ENCODE measurements at regions not wholly inside any gene's neighbourhood (a gene's known extent, or its start where the extent isn't known, plus 50 kb on each side); places are given as distances from the start of the nearest gene placed in this dataset.
"Not testable (repeated sequence)": the region's sequence is repeated elsewhere in the genome, so short reads cannot be mapped to it uniquely, and the experiment has no call there.

DNA sequence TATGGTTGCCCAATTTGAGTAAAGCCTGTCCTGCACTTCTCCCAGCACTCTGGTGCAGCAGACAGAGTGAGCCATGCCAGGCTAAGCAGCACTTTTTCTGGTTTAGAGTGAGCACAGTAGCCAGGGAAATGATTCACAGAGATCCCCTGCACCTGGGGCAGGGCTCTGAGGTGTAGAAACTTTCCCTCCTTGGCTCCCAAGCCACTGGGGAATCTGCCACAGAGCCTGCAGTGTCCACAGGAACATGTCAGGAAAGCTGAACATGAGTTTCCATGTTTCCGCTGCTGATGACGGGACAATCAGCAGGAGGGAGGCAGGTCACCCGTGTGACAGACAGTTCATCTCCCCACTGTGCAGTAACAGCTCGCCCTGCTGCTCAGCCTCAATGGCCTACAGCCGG lies 429.9 kb upstream of the B3GAT1 start:
- DNase-seq, result no peak

DNA sequence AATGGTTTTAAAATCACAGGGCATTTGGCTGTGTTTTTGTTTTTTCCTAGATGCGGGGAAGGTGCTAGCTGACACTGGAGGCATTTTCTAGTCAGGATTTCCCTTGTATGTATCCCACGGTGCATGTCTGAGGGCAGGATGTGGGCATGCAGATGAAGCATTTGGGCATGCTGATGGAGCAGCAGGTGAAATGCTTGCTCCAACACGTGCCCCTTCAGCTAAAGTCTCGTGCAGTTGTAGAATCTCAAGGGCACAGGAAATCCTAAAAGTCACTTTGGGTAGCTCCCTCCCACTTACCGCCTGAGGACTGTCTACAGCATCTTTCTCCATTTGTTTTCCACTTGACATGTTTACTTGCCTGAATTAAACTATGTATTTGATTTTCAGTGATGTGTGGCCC lies 429.4 kb upstream of the B3GAT1 start:
- DNase-seq, result no peak

DNA sequence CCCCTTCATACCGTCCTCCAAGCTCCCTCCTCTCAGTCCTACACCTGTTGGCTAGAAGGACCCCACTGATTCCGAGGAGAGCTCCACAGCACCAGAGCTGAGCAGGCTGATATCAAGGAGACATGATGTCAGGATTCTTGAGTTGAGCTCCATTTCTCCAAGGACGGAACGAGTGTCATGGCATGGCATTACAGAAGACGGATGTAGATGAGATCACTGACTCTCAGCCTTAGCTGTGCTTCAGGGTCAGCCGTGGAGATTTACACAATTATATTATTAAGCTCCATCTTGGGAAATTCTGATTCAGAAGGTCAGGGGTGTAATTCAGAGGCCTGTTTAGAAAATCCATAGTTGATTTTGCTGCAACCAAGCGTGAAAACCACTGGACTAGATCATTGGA lies 428.9 kb upstream of the B3GAT1 start:
- DNase-seq, result no peak

DNA sequence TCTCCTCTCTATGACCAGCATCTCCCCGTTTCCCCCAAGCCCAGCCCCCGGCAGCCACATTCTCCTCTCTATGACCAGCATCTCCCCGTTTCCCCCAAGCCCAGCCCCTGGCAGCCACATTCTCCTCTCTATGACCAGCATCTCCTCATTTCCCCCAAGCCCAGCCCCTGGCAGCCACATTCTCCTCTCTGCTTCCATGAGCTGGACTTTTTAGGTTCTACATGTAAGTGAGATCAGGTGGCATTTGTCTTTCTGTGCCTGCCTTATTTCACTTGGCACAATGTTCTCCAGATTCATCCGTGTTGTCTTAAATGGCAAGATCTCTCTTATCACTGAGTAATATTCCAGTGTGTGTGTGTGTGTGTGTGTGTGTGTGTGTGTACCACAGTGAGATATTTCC lies 428.1 kb upstream of the B3GAT1 start:
- not testable (repeated sequence) for DNase-seq

DNA sequence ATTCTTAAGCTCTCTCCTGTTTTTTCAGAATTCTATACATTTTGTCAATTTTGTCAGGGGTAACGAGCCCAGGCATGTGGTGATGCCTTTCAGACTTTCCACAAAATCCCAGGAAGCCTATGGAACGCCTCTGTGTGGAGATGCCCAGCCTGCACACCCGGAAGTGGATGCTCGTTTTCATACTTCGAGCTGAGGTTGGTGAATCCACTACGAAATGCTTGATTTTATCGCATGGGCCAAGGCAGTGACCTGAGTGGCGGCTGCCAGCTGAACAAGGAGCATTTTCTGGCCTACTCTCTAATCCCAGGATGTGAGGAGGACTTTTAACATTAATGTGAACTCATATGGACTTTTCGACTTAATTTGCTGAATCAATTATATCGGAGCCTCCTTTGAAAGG lies 426.7 kb upstream of the B3GAT1 start:
- no peak for DNase-seq

DNA sequence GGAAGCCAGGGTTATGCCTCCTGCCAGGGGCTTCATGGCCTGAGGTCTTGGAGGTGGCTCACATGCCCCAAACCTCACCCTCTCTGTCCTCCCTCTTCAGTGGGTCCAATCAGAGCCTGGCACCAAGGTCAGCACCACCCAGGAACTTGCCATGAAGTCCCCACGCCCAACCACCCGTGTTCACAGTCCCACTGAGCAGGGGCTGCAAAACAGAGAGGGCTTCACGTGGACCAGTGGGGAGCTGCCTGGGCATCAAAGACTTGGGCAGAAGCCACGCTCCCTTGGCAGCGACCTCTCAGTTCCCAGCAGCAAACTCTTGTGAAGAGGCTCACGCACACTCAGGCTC lies 425.8 kb upstream of the B3GAT1 start:
- no peak for DNase-seq

DNA sequence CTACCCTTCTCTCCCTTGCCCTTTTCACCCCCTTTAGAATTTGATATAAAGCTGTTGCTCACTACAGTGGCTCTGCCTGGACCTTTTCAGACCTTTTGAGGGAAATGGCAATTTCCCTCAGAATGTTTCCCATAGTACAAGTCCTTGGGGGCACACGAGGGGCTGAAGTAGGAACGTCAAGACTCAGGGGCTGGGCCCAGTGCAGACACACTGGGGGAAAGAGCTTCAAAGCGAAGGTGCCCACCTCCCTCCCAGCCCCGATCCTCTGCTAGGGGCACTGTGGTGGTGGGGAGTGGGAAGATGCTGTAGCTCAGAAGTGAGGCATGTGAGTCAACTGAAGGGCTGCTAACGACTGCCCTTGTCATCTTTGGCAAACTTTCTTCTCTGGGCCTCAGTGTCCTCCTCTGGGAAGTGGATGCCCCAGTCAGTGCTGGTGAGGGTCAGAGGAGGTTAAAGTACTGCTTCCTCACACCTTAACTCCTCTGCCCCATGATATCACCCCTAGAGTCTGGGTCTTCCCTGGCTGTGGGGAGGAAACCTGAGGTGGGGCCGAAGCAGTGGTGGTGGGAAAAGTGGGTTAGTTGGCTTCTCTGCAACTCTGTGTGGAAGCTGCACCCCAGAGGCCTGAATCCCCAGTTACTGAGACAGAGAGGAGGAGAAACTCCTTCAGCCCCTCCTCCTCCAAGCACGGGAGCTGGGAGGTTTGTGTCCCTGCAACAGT lies 425.3 kb upstream of the B3GAT1 start:
- no peak for DNase-seq

DNA sequence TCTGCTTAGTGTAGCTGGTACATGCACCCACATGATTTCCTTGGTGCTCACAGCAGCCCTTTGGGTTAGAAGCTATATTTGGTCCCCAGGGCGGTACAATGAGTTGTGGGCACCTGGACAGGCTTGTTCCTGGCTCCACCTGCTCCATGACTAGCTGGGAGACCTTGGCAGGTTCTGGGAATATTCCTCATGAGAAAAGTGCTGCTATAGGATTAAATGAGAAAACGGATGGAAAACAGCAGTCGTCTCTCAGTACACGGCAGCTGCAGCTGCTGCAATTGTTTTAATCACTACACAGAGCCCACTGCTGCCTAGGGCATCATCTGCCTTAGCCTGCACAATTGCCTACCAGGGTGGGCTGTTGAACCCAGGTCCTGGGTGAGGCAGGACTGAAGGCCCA lies 424.5 kb upstream of the B3GAT1 start:
- no peak for DNase-seq

DNA sequence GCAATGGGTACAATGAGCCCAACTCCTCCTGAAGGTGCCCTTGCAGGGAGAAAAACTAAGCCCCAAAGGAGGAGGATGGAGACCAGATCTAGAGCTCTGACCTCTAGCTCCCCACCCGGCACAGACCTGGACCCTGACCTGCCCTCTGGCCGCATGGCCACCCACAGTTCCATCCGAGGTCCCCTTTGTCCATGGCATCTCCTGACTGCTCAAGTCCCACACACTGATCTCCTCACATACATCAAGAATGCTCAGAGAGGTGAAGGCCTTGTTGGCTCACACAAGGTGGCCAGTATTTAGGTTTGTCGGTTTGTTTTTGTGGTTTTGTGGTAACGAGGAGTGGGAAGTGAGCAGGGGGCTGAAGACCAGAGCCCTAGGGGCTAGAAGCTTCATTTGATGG lies 423.5 kb upstream of the B3GAT1 start:
- no peak for DNase-seq

DNA sequence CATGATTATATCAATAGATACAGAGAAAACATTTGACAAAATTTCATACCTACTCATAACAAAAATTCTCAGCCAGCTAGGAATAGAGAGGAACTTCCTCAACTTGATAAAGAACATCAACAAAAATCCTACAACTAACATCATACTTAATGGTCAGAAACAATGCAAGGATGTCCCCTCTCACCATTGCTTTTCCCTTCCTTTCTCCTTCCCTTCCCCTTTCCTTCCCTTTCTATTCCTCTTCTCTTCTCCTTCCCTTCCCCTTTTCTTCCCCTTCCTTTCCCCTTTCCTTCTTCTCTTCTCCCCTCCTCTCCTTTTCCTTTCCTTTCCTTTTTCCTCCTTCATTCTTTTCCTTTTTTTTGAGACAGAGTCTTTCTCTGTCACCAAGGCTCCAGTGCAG lies 418.3 kb upstream of the B3GAT1 start:
- no peak for DNase-seq

DNA sequence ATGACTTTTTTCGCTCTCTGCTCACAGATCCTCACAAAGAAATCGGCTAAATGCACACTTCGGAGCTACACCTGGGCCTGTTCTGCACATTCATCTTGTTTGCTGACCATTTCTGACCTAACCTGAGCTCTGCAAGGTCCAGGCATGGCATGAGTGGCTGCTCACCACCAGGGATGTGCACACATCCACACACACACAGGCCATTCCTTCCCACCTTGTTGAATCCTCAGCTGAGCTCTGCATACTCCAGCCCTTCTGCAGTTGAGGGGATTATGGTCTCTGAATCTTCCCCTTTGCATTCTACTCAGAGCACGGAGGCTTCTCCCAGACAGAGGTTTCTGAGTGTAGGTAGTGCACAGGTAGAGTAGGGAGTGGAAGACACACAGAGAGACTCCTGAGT lies 411.9 kb upstream of the B3GAT1 start:
- no peak for DNase-seq

DNA sequence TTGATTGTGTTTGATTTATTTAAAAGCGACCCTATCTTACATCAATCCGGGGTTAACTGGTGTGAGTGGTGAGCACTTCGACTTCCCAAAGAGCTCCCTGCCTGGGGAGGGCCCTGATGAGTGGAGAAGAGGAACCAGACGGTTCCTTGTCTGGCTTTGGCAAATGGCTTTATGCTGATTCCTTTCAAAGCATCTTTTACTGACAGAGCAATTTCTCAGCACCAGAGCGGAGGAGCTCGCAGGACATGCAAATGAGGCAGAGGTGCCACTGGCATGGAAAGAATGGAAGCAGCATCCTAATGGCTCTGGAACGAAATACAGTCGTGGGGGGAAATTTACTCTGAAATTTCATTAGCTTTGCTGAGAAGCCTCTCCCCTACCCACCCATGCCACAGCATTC lies 410.9 kb upstream of the B3GAT1 start:
- DNase-seq, result no peak

DNA sequence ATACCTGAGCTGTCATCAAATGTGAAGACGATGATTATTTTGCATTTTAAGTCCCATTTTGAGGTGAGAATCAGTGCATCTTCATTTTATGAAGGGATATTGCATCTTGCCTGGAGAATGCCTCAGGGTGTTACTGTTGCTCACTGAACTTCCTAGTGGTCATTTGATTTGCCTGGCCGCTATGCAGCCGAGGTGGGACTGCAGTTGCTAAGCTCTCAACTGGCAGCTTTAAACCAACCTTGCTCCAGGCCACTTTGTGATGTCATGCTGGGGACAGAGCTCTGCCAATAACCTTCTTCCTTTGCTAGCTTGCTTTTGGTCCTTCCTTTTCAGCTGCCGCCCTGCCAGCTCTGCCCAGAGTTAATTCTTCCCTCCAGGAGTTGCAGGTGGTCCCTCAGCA lies 409.4 kb upstream of the B3GAT1 start:
- no peak for DNase-seq

DNA sequence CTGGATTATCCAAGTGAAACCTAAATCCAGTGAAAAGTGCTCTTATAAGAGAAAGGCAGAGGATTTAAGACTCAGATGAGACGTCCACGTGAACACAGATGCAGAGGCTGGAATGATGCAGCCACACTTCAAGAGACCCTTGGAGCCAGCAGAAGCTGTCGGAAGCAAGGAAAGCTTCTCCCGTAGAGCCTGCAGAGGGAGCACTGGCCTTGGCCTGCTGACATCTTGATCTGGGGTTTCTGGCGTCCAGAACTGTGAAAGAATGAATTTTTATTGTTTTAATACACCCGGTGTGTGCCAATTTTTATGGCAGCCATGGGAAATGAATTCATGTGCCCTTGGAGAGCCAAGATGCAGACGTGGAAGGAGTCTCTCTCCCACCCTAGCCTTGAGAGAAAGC lies 407.0 kb upstream of the B3GAT1 start:
- DNase-seq, result no peak

DNA sequence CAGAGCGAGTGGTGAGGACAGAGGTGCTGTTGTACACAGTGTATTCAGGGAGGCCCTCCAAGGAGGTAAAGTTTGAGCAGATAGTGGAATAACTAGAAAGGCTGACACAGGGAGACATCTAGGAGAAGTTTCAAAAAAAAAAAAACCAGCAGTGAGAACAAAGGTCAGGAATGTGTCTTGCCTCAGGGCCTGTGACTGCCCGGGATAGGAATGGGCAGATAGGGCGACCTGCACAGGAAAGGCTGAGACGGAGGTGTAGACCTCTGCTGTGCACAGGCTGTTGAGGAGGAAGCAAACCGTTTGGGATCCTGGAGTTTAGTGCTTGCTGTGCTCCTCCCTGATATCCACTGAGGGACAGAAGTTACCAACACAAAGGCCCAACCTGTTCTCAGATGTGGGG lies 406.5 kb upstream of the B3GAT1 start:
- DNase-seq, result no peak

DNA sequence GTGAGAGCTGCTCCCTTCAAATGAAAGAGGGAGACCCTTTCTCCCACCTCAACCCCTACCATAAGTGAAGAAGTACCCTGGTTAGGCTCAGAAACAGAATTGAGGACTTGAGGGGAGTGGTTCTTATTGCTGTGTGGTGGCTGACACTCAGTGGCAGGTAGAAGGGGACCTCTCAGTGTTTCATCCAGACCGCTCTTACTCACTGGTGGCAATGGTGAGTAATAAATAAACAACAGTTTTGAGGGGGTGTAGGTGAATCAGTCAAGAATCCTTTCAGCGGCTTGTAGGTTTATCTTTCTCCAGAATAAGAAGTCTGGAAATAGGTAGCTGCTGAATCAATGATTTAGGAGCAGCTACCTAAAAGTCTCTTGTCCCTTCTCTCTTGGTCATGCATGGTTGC lies 403.4 kb upstream of the B3GAT1 start:
- DNase-seq, result no peak

DNA sequence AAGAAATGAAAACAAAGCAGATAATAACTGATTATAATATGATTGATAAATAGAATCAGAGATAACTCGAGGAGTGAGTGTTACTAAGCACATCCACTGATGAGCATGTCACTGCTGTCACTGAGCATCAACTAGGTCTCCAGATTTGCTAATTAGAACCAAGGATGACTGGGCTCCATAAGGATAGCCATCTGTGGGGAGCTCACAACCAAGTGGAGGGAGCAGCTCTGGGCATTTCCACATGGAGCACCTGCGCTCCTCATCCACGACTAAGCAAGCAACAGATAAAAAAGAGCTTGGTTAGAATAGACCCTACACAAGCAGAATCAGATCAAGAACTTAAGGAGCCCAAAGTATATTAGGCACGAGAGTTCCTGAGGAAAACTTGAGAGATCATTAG lies 396.0 kb upstream of the B3GAT1 start:
- DNase-seq, result no peak

DNA sequence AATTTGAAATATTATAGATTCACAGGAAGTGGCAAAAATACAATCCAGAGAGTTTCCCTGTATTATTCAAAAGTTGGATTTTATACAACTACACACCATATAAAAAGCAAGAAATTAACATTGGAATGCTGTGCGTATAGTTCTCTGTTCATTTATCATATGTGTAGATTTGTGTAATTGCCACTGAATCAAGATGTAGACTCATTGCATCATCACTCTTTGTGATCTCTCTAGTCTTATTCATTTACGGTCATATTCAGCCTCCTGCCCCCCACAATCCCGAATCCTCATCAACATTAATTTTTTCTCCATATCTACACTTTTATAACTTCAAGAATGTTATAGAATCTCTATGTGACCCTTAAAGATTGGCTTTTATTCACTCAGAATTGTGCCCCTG lies 390.6 kb upstream of the B3GAT1 start:
- no peak for DNase-seq

DNA sequence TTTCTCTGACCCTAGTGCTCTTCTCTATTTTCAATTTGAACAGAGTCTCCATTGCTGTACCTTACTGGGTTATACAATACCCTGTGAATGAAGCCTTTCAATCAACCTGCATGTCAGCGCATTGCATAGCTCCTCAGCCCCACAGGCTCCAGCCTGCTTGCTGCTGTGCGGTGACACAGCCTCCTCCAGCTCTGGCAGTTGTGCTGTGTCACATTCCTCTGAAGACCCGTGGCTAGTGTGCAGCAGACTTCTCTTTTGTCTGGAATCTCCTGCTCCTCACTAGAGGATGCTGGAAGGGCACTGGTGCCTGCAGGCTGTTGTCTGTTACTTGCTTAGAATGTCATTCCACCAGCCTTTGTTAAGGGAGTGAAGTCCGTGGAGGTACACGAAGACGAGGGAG lies 390.1 kb upstream of the B3GAT1 start:
- no peak for DNase-seq

DNA sequence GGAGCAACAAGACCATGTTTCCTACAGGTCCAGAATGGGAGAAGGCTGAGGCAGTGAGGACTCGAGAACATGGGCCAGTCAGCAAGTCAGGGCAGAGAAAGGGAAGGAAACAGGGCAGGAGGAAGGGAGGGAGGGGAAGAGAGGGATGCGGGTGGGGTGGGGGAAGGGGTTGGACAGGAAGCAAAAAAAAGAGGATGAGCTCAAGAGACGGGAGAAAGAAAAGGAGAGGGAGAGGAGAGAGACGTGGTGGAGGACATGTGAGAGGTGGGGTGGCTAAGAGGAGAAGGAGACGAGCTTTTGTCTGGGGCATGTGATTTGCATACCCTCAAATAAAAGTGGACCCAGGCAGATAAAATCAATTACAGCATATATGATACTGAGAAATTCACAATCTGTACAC lies 389.5 kb upstream of the B3GAT1 start:
- DNase-seq, result no peak

DNA sequence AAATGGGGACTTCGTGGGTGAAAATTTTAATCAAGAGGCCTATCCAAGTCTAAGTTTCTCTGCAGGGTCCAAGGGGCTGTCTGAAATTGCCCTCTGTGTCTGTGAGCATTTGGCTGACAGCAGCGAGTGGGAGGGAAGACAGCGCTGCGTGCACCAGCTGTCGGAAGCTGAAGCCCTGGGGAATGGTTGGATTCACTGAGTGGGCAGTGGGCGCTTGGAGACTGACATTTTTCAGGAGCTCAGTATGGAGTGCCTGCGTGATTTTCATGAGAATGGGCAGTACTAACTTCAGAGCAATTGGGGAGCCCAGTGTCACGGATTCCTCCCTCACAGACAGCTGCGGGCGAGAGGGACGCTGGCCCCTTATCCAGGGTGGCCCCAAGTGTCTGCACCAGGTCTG lies 388.8 kb upstream of the B3GAT1 start:
- DNase-seq, result no peak

DNA sequence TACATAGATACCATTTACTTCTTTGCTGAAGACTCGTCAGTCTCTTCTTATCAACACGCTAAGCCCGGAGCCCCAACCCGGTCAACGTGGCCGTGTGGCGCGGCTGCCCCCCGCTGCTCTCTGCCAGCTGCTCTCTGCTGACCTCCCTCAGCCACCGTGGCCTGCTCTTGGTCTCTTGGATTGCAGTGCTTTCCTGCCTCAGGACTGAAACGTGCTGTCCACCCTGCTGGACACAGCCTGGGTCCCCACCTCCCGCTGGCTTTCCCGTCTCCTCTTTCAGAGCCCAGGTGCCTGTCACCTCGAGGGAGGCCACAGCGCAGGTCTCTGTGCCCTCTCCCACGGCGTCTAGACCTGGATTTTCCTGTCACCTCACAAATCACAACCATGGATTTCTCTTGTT lies 388.1 kb upstream of the B3GAT1 start:
- DNase-seq, result no peak

DNA sequence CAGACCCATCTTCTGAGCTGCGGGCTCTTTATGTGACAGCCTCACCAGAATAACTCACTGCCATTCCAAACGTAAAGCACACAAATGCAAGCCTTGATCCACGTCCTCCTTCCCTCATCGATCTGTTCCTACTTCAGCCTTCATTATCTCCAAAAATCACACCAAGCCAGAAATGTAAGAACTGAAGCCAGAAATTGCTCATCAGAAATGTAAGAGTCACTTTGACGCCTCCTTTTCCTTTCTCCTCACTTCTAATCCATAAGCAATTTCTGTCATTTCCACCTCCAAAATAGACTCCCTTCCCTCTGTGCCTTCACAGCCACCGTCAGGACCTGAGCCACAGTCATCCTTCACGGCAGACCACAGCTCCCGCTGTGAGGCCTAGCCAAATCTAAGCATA lies 387.3 kb upstream of the B3GAT1 start:
- DNase-seq, result no peak

DNA sequence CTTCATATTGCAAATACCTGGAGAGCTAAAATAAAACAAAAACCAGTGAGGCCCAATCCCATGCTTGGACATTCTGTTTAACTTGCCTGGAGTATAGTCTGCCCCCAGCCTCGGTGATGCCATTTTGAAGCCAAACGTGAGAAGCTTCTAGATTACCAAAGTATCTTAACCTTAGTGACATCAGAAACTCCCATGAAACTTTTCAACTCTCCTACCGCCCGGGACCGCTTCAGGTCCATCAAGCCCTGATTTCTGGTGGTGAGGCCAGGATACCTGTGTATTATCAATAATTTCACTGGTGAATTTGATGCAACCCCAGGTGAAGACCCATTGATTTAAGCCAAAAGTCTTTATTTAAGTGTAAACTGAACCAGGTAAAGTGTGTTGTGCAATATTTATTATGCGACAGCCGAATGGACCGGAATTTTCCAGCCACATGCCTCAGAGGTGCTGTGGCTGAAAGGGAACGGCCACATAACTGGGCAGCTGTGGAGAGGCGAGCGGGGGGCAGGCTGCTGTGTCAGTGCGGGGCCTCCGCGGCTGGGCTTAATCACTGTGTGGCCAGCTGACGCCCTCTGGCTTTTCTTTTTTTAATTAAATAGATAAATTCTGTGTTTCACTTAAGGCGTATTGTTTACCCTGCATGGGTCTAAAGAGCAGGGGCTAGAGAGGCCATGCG lies 385.5 kb upstream of the B3GAT1 start:
- no peak for DNase-seq

DNA sequence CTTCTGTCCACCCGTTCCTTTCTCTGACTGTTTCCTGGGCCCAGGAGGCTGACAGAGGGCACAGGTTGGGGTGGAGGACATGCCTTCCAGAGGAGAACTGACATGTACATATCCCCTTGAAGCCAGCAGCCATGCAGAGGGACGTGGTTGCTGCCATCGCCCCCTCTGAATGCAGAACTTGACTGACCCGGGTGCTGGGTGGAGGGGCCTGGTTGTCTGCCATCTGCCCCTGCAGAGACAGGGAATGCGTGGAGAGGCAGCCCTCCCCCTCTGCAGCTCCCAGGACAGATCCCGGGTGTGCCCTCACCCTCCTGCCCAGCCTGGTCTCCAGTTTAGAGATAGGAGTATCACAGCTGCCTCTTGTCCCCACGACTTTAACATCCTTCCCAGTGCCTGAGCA lies 383.0 kb upstream of the B3GAT1 start:
- DNase-seq, result no peak

Data from T-helper 1 cell (primary cell).